Stomach (tissue), 4 donors: ENCODE measurements at regions not wholly inside any gene's neighbourhood (a gene's known extent, or its start where the extent isn't known, plus 50 kb on each side); places are given as distances from the start of the nearest gene placed in this dataset.

Experiments
- EP300 ChIP-seq: sonication (generic); formaldehyde crosslinking; IDR thresholded peaks from one replicate; pipeline ENCODE4 v1.6.1; 2017; ENCODE audit warnings: antibody characterized with exemption
- TF ChIP-seq, protein P1 (sequence below), 7 experiments: fragments of 450-650 bp in 4 of 7; fragments of 200-600 bp in 3 of 7; sonication (generic) in 3 of 7; IDR thresholded peaks; one replicate each; pipeline ENCODE4 v1.5.1; 2016 to 2019; ENCODE audit warnings: antibody characterized with exemption in 7 of 7, control low read depth in 2 of 7, mild to moderate bottlenecking in 1 of 7

DNA sequence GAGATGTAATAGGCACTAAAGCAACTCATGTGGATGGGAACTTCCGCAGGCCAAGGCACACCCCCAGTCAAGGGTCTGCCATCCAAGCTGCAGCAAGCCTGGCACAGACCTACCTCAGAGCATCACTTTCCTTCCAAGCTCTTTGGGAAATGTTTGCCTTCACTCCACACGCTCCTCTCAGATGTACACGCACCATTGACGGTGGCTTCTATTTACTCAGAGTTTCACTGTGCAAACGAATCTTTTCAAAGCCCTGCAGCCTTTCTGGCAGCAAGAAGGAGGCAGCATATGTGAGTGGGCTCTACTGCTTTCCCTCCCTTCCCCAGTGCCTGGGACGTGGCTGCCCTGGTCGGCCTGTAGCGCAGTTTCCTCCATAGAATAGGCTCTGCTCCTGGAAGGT is 60.9 kb upstream of the USP47 start:
- TF ChIP-seq, protein P1, sequence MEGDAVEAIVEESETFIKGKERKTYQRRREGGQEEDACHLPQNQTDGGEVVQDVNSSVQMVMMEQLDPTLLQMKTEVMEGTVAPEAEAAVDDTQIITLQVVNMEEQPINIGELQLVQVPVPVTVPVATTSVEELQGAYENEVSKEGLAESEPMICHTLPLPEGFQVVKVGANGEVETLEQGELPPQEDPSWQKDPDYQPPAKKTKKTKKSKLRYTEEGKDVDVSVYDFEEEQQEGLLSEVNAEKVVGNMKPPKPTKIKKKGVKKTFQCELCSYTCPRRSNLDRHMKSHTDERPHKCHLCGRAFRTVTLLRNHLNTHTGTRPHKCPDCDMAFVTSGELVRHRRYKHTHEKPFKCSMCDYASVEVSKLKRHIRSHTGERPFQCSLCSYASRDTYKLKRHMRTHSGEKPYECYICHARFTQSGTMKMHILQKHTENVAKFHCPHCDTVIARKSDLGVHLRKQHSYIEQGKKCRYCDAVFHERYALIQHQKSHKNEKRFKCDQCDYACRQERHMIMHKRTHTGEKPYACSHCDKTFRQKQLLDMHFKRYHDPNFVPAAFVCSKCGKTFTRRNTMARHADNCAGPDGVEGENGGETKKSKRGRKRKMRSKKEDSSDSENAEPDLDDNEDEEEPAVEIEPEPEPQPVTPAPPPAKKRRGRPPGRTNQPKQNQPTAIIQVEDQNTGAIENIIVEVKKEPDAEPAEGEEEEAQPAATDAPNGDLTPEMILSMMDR (IDR thresholded peaks at IDR 0.05): no peak
- TF ChIP-seq EP300: no peak
